K562 (cell line): ENCODE measurements at regions not wholly inside any gene's neighbourhood (a gene's known extent, or its start where the extent isn't known, plus 50 kb on each side); places are given as distances from the start of the nearest gene placed in this dataset.

Experiments used
- BHLHE40 ChIP-seq: IDR thresholded peaks from 2 replicates; pipeline ENCODE4 v1.6.1; 2011; ENCODE audit warnings: low read length, improper control_type of control experiment
- CREBBP ChIP-seq: IDR thresholded peaks from one replicate; pipeline ENCODE4 v1.6.1; 2012; ENCODE audit warnings: low read depth, mild to moderate bottlenecking, control low read depth, inconsistent platforms, low read length
- DNMT1 ChIP-seq: fragments of 450-650 bp; IDR thresholded peaks from 2 replicates; pipeline ENCODE4 v1.6.1; 2016; ENCODE audit warnings: antibody characterized with exemption, mild to moderate bottlenecking
- ESRRA ChIP-seq: fragments of 450-650 bp; IDR thresholded peaks from 2 replicates; pipeline ENCODE4 v1.6.1; 2014; ENCODE audit warnings: low read depth, mild to moderate bottlenecking, moderate library complexity, borderline replicate concordance
- HDAC1 ChIP-seq, 2 experiments: fragments of 450-650 bp; IDR thresholded peaks; 2 replicates each; pipeline ENCODE4 v1.6.1; 2016 to 2017; ENCODE audit warnings: inconsistent platforms in 1 of 2, mild to moderate bottlenecking in 1 of 2, moderate library complexity in 1 of 2
- HNRNPL ChIP-seq: fragments of 200-400 bp; formaldehyde crosslinking; IDR thresholded peaks from 2 replicates; pipeline ENCODE4 v1.6.1; 2017; ENCODE audit warnings: low read depth, mild to moderate bottlenecking, low read length
- KLF1 ChIP-seq: fragments of 450-650 bp; IDR thresholded peaks from 2 replicates; pipeline ENCODE4 v1.6.1; 2016; ENCODE audit warnings: missing genetic modification characterization, missing compliant biosample characterization
- RNF219 ChIP-seq: fragments of 250-450 bp; sonication (Bioruptor Pico); IDR thresholded peaks from 2 replicates; pipeline ENCODE4 v1.5.0; 2022; ENCODE audit warnings: mild to moderate bottlenecking
- SOX6 ChIP-seq: fragments of 450-650 bp; IDR thresholded peaks from 2 replicates; pipeline ENCODE4 v1.6.1; 2014; ENCODE audit warnings: mild to moderate bottlenecking
- TBL1XR1 ChIP-seq, 2 experiments: IDR thresholded peaks; 2 replicates each; pipeline ENCODE4 v1.6.1; 2012; ENCODE audit warnings: improper control_type of control experiment in 2 of 2, low read length in 2 of 2, mild to moderate bottlenecking in 1 of 2
- ZBTB8A ChIP-seq: fragments of 450-650 bp; IDR thresholded peaks from 2 replicates; pipeline ENCODE4 v1.6.1; 2018; ENCODE audit warnings: mild to moderate bottlenecking, moderate library complexity; ENCODE audit not compliant: partially characterized antibody
- ZFP30 ChIP-seq: fragments of 250-450 bp; sonication (Bioruptor Pico); IDR thresholded peaks from 2 replicates; pipeline ENCODE4 v1.8.0; 2022; ENCODE audit warnings: moderate library complexity, mild to moderate bottlenecking, inconsistent platforms, borderline replicate concordance
- ZFPM2 ChIP-seq: fragments of 250-450 bp; sonication (Bioruptor Pico); IDR thresholded peaks from 2 replicates; pipeline ENCODE4 v1.5.1; 2022; ENCODE audit warnings: mild to moderate bottlenecking
- TF ChIP-seq, protein P1 (sequence below): sonication (generic); formaldehyde crosslinking; IDR thresholded peaks from 2 replicates; pipeline ENCODE4 v1.8.0; 2022; ENCODE audit warnings: mild to moderate bottlenecking, missing genetic modification reagents, borderline replicate concordance

DNA sequence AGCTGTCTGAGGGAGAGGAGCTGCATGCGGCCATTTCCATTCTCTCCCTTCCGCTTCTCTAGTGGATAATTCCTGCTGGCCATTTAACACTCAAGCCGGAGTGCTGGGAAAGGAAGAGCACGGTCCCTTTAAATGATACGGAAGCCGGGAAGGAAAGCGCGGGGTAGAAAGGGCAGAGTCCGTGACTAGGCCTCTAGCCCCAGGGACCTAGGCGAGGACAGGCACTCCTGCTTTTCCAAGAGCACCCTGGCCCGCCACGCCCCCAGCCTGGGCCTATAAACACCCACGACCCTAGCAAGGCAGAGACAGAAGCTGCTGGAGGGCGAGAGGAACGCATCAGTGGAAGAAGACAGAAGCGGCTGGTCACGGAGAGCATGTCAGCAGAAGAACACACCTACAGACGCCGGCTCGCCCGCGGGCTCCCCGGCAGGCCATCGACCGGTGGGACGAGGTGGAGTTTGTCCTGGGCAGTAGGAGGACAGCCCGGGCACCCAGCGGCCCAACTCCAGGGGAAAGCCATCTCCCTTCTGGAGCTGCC is 1206.6 kb upstream of the TMEM132C start (continued):
- TF ChIP-seq ZBTB8A: no peak
- no peak for TF ChIP-seq HNRNPL
- TF ChIP-seq ESRRA: no peak; the same call in 1 of the 2 replicates
- no peak for TF ChIP-seq DNMT1
- TF ChIP-seq, protein P1, sequence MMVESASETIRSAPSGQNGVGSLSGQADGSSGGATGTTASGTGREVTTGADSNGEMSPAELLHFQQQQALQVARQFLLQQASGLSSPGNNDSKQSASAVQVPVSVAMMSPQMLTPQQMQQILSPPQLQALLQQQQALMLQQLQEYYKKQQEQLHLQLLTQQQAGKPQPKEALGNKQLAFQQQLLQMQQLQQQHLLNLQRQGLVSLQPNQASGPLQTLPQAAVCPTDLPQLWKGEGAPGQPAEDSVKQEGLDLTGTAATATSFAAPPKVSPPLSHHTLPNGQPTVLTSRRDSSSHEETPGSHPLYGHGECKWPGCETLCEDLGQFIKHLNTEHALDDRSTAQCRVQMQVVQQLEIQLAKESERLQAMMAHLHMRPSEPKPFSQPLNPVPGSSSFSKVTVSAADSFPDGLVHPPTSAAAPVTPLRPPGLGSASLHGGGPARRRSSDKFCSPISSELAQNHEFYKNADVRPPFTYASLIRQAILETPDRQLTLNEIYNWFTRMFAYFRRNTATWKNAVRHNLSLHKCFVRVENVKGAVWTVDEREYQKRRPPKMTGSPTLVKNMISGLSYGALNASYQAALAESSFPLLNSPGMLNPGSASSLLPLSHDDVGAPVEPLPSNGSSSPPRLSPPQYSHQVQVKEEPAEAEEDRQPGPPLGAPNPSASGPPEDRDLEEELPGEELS: no peak
- peak in 1 of 2 experiments; percentile 78; a peak in 1 of 4 replicates for TF ChIP-seq HDAC1 (IDR thresholded peaks at IDR 0.05)
- TF ChIP-seq KLF1: no peak
- 0 out of 2 replicates have a peak, but pooled peaks have one; percentile 17 for TF ChIP-seq SOX6
- peak in 1 of 2 experiments; percentile 53; a peak in 2 of 4 replicates for TF ChIP-seq TBL1XR1 (IDR thresholded peaks at IDR 0.05; ENCODE audit: low read length in 2 of 2)
- TF ChIP-seq BHLHE40: peak; percentile 5; the same call in 1 of the 2 replicates
- TF ChIP-seq CREBBP: no peak
- TF ChIP-seq RNF219 (CRISPR knock-in tag): no peak
- TF ChIP-seq ZFPM2: no peak
- TF ChIP-seq ZFP30 (CRISPR knock-in tag): no peak
